Astrocyte of the cerebellum (primary cell): ENCODE measurements at regions not wholly inside any gene's neighbourhood (a gene's known extent, or its start where the extent isn't known, plus 50 kb on each side); places are given as distances from the start of the nearest gene placed in this dataset.

Experiments used
- DNase-seq: peaks from one replicate; pipeline ENCODE4 v3.0.0-alpha.2; 2011; ENCODE audit warnings: low read depth
- H3K4me3 ChIP-seq: 2 replicates; pipeline ENCODE4 v1.5.1; 2011; ENCODE audit warnings: mild to moderate bottlenecking, low read depth, low read length, moderate library complexity
- in situ Hi-C: cut with HindIII; loops from 2 replicates; pipeline ENCODE4 v1.10.0; 2017; ENCODE audit warnings: low sequenced_read_pairs
- TF ChIP-seq, protein P1 (sequence below): IDR thresholded peaks from 2 replicates; pipeline ENCODE4 v1.5.1; 2012; ENCODE audit warnings: low read length, low read depth, moderate library complexity, mild to moderate bottlenecking; ENCODE audit errors: missing control alignments

GRCh38 chr20:24199501-24199900 lies 210.9 kb upstream of the GGTLC1 start:
- no peak for DNase-seq
- TF ChIP-seq, protein P1, sequence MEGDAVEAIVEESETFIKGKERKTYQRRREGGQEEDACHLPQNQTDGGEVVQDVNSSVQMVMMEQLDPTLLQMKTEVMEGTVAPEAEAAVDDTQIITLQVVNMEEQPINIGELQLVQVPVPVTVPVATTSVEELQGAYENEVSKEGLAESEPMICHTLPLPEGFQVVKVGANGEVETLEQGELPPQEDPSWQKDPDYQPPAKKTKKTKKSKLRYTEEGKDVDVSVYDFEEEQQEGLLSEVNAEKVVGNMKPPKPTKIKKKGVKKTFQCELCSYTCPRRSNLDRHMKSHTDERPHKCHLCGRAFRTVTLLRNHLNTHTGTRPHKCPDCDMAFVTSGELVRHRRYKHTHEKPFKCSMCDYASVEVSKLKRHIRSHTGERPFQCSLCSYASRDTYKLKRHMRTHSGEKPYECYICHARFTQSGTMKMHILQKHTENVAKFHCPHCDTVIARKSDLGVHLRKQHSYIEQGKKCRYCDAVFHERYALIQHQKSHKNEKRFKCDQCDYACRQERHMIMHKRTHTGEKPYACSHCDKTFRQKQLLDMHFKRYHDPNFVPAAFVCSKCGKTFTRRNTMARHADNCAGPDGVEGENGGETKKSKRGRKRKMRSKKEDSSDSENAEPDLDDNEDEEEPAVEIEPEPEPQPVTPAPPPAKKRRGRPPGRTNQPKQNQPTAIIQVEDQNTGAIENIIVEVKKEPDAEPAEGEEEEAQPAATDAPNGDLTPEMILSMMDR: no peak
- no peak overlapping the region for H3K4me3 ChIP-seq
- in situ Hi-C loops: no loop called here

DNA sequence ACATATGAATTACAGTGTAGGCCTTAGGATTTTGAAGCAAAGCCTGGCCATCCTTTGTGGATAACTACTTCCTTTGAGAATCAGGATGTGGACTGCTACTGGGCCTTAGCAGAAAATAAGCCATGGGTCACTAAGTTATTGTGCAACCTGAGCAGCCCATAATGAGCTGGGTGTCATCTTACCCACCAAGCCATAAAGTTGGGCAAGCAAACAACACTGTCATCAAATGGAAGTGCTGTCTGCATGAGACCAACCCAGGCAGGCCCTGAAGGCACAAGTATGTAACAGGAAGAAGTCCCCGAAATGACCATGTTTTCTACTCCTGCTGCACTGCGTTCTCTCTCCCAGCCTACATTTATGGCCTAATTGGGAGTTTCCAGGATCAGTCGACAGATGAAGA lies 205.6 kb upstream of the GGTLC1 start:
- TF ChIP-seq, protein P1: no peak
- in situ Hi-C loops: no loop called here
- no peak for DNase-seq
- H3K4me3 ChIP-seq: no peak overlapping the region

DNA sequence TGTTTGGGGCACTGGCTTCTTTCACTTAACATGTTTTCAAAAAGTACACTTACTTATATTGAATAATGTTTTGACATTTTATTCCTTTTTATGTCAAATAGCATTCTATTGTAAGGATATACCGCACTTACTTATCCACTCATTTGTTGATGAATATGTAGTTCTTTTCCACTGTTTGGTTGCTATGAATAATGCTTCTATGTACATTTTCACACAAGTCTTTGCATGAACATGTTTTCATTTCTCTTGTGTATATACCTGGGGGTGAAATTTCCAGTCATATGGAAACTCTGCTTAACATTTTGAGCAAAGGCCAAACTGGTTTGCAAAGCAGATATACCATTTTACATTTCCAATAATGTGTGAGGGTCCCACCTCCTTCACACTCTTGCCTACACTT lies 202.3 kb upstream of the GGTLC1 start:
- H3K4me3 ChIP-seq: no peak overlapping the region
- DNase-seq: no peak
- TF ChIP-seq, protein P1: no peak
- in situ Hi-C loops: no loop called here

GRCh38 chr20:24185791-24186190 lies 197.2 kb upstream of the GGTLC1 start:
- TF ChIP-seq, protein P1: no peak
- no peak for DNase-seq
- in situ Hi-C loops: no loop called here
- no peak overlapping the region for H3K4me3 ChIP-seq

DNA sequence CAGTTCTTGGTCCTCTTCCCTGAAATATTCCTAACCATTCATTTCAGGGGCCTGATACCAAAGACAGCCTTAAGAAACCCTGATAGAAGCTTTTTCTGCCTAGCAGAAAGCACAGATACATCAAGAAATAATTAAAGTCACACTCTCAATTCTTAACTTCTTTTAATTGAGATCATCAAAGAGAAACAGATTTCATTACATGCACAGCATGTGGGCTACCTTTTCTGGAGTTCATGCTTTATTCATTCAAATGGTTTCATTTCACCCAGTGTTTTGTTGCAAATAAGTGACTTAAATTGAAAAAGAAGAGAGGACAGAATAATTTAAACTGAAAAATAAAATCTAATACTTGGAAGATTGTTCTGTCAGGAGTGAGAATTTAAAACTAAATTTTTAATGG lies 192.6 kb upstream of the GGTLC1 start:
- TF ChIP-seq, protein P1: no peak
- in situ Hi-C loops: no loop called here
- no peak overlapping the region for H3K4me3 ChIP-seq
- DNase-seq: no peak

- TF ChIP-seq, protein P1: no peak
- in situ Hi-C loops: no loop called here
- H3K4me3 ChIP-seq: no peak overlapping the region
- no peak for DNase-seq
Measured at GRCh38 chr20:24169256-24169655, 180.7 kb upstream of the GGTLC1 start.

GRCh38 chr20:24166412-24166811 lies 177.8 kb upstream of the GGTLC1 start:
- in situ Hi-C loops: no loop called here
- TF ChIP-seq, protein P1: no peak
- DNase-seq: no peak
- no peak overlapping the region for H3K4me3 ChIP-seq
